CD4-positive, alpha-beta T cell treated with Interferon alpha-2 for 1 hour (primary cell): ENCODE measurements at regions not wholly inside any gene's neighbourhood (a gene's known extent, or its start where the extent isn't known, plus 50 kb on each side); places are given as distances from the start of the nearest gene placed in this dataset.

Source experiments
- DNase-seq, 2 donors: peaks; one replicate each; pipeline ENCODE4 v3.0.0-alpha.2; 2020 to 2022

DNA sequence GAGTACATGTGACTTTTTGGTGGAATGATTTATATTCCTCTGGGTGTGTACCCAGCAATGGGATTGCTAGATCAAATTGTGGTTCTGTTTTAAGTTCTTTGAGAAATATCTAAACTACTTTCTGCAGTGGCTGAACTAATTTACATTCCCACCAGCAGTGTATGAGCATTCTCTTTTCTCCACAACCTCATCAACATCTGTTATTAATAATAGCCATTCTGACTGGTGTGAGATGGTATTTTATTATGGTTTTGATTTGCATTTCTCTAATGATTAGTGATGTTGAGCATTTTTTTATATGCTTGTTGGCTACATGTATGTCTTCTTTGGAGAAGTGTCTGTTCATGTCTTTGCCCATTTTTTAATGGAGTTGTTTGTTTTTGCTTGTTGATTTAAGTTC is 267.4 kb upstream of the NT5C1B start:
- DNase-seq, result no peak

DNA sequence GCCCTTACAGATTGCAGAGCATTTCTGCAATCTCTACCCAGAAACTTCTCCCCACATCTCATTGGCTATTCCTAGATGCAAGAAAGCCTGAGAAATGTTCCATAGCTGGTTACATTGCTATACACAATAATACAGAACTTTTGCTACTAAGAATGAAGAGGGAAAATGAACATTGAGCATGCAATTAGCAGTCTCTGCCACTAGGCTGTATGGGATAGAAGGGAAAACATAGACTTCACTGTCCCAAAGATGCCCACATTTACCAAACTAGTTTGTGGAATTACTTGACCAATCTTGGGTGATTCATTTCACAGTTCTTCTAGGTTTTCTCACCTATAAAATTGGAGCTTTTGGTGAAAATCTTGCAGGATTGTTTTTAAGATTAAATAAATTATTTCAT is 265.7 kb upstream of the NT5C1B start:
- DNase-seq, result no peak

DNA sequence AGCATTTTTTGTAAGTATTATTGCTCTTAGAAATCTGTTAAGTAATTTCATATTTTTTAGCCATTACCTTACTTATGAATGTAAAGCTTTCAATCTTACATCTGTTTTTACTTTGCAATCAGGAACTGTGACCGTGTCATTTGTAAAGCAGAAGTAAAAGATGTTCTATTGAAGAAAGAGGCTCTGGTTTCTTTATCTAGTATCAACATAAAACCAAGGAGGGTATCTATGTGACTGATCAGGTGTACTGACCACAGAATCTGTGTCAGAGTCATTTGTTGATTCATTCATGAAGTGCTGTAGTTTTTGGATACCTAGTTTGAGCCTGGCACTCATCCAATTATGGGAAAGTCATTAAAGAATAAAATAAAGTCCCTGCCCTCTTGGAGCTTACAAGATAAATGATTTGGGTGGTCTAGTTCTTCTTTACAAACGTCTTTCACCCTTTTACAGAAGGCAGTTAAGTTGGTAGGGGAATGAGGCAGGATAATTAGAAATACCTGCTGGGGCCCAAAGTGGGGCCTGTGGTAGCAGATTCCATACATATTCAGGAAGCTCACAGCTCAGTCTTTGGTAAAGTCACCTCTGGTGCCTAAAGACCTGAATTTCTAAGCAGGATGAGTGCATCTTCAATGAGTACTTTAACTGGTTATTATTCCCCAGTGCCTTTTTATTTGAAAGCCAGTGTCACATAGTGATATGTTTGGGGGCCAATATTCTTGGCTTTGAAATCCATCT is 260.6 kb upstream of the NT5C1B start:
- DNase-seq, result no peak

DNA sequence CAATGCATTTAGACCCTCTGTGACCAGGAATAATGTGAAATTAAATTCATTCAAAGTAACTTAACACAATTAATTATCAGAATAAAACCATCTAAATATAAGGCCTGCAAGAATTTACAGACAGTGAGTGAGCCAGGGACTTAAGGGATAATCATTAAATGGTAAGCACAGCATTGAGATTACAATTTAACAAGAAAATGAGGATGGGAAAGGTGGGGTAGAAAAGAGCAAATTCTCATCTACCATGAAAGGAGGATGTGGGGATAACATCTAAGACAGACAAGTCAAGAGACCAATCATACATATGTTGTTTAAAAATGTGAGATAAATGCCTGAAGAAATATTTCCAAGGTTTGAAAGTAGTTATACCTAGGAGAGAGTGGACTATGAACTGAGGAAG is 259.3 kb upstream of the NT5C1B start:
- DNase-seq, result no peak

DNA sequence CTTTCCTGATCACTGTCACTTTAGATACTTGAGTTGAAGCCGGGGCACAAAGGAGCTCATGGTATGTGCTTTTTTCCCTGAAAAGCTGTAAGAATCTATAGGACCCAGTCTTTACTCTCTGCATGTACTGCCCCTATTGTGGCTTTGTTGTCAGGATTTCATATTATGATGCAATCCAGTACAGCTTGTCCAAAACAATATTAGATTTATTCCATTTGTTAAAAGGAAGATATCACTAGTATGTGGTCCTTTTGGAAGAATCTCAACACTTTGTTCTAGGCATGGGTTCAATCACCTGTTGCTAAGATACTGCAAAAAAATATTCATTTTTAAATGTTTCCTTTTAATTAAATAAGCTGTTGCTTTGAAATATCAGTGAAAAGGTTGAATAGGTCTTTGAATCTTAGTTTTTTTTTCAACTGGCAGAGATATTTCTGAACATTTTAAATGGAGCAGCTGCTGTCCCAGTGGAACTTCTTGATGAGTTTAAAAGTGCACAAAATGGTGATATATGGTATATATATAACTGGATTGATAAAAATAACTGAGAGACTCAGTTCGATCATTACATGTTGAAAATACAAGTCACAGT is 256.6 kb upstream of the NT5C1B start:
- no peak for DNase-seq

DNA sequence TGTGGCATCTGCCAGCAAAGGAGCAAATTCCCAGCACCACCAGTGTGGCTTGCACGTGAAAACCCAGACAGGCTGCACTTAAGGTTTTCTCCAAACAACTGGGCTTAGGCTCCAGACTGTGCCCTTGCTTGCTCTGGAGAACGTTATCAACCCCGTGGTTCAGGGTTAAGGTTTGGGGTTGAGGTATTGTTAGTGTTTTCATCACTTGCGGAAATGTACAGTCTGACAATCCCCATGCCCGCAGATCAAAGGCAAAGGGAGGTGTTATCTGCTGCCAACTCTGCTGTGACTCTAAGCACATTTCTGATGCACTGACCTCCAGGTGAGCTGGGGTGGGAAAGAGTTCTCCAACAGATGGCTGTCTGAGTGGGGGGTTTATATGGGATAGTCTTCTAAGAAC is 253.5 kb upstream of the NT5C1B start:
- DNase-seq, result no peak

DNA sequence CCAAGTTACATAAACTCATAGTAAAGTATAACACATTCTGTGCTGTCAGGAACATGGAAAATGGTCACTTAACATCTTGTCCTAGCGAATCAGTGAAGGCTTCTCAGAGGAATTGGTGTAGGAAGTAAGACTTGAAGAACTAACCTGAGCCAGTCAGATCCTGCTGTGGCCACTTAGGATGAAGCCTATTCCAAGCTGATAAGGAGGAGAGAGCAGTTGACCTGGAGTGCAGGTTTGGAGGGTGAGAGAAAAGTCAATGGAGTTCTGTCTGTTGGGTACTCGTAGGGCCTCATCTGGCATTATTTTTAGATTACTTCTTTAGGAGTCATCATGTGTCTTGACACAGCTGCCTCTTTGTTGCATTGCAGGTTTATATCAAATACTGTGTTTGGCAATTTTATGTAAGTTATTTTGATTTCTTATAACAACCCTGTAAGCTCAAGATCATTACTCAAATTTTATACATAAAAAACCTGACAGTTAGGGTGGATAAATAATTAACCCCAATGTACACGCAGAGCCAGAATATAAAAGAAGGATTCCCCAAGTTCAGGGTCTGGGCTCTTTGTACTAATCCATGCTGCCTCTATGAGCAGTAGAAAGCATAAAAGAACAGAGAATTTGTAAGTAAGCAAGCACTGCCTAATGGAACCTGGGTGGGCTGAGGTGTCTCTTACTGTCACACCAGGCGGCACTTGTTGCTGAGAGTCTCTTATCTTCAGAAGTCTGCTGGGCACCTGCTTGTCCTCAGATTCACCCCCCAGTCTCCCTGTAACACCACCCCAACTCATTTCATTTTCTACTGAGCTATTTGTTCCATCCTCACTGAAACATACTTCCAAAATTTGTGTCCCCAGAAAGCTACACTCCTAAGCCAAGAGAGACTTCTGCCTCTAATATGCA is 252.1 kb upstream of the NT5C1B start:
- no peak for DNase-seq

DNA sequence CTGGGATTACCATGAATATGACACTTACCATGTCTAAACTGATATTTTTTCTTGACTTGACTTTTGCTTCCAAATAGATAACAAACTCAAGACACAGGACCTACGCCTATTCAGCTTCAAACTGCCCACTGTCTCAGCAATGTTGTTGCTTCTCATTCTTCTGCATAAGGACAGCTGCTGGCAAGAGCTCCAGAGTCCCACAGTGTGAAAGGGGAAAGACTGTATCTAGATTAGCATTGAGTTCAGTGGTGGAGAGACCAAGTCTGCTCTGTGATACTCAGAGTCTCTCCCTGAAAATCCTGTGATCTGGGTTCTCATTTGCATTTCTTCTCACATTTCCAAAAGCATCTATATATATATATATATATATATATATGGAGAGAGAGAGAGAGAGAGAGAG is 247.9 kb upstream of the NT5C1B start:
- DNase-seq, result no peak

DNA sequence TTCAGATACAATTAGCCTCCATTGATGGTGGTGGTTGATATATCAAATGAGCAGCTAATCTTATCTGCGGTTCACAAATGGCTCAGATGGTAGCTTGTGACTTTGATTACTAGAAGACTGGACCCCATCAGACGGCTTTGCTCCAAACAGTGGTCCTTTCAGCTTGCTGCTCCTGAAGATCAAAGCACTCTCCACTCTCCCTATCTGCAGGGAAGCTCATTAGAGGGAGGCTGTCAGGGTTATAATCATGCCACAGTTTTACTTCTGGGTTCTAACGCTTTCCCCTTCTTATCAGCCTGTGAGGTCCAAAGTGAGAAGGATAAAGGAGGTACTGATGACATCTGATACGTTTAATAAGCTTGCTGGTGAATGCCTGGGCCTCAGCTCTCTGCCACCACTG is 247.1 kb upstream of the NT5C1B start:
- no peak for DNase-seq

DNA sequence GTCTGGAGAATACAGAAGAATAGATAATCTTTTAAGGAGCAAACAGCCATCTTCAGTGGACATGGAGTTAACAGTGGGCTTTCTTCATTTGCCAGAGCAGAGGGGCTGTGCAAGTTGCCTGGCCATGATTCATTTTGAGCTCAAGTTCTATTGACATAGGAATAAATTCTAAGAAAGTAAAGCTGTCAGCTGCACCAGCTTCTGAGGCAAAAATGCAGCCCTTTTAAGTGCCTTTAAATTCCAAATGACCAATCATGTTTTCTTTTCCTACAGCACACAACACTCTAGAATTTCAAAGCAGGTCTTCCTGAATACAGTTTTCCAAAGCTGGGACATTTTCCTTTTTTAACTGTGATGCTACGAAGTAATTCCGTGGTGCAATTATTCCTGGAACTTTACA is 246.4 kb upstream of the NT5C1B start:
- DNase-seq, result no peak

DNA sequence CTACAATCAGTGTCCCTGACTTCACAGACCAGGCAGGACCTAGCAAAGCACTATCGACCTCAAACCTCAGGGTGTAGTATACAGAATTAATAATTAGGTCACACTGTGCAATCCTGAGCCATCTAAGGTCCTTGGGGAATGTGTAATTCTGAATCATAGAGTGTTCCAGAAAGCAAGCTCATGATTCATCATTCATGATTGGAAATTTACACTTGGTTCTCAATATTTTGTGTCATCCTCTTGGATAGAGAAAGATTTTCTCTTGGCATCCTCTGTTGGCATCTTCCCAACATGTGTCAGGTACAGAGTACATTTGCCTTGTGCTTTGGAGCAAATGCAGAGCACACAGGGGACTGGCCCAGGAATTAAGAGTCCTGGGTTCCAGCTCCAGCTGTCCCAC is 245.0 kb upstream of the NT5C1B start:
- DNase-seq, result no peak

DNA sequence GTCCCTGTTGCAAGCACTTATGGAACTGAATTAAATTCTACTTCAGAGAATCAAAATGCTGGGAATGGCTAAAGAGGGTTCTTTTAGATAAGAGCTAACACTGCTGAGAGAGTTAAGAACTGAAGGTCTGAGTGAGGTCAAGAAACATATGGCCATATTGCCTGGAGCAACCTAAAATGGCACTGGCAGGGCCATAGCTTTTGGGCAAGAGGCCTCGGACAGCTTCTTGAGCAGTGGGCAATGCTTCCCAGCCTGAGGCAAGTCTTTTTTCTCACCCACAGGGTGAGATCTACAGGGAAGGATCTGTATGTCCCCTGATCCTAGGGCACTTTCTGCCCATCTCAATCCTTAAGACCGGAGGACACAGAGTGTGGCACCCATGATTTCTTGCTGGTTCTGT is 244.6 kb upstream of the NT5C1B start:
- no peak for DNase-seq

DNA sequence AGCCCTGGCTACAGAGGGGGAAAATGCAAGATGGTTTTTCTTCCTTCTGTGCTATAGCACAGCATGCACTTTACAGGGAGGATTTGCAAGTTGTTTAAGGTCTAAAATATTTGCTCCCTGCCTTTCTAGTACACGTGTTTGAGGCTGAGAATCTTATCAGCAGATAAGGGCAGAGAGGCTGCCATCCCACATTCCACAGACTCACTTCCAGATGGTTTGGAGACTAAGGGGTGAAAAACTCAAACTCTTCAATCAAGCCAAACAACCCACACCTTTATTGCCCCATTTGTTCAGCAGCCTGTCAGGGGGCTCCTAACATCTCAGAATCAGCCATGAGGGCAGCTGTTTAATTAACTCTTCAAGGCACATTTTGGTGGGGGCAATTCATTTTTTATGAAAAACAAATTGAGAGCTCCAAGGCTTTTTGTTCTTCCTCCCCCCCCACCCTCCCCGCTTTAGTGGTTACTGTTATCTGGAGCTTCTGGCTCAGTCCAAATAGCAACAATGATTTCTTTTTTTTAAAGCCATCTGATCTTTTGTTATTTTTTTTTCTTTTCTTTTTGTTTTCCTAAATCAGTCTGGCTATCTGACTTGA is 242.6 kb upstream of the NT5C1B start:
- DNase-seq, result no peak

DNA sequence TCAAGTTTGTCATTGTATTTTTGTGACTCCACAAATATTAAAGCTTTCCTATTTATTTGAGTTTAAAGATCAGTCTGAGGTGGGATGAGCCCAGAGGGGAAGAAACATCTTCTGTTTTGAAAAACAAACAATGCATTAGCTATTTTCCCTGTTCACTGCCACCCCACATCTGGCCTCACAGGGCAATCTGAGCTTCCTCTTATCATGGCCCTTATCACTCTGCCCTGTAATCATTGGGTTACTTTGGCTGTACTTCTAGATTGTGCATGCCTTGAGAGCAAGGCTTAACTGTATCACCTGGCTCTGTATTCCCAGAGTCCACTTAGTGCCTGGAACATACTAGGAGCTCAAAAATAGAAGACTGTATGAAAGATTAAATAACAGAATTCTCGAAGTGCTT is 241.6 kb upstream of the NT5C1B start:
- no peak for DNase-seq

DNA sequence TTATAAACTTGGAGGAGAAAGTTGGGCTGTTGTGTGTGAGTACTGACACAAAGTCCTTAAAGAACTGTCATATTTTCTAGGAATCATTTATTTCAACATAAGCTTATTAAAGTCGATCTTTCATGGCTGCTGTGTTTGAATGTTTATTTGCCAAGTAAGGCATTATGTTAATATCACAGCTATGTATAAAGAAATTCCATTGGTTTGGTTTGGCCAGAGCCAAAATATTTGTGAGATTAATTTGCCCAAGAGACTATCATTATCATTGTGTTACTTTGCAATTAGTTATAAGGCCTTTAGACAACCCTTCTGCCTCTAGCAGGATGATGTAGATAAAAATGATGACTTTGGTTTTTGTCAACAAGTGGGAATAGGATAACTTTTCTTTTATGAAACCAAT is 240.6 kb upstream of the NT5C1B start:
- no peak for DNase-seq

DNA sequence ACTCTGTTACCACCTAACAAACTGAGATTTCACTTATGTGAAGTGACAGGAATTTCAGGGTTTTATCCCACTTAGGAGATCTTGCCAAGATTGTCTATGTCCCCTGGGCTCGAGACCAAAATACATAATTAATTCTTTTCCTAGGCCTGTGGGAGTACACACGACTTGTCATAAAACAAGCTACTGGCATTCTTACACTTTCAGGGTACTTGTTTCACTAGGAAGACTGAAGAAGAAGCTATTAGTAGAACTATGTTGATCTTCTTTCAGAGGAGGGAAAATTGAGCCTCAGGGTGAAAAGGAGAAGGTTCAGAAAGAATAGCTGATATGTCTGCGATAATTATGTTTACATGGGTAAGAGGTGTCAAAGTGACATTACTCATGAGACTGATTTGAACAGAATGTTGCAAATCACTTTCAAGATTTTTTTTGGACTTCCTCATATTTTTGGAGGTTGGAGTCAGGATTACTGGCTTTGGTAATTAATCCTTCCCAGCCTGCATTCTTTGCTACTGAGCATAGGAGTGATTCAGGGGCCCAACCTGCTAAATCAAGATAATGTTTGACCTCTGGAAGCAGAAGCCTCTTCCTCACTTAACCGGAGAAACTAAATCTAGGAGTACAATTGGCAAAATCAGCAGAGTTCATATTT is 240.0 kb upstream of the NT5C1B start:
- DNase-seq, result no peak

DNA sequence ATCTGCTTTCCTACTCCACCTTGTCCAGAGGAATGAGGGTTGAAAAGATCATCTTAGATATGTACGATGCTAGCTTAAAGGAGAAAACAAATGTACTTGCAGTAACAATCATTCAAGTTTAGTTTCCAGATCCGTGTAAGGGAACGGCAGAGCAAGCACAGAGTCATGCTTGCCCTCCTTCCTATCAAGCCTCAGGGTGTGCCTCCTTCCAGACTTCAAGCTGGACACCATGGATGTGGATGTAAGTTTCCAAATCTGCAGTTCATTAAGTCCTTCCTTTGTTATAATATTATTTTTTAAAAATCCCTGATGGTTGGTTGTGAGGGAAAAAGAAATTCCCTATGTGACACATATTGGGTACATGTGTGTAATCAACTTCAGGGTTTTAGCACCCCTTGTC is 238.9 kb upstream of the NT5C1B start:
- DNase-seq, result no peak

DNA sequence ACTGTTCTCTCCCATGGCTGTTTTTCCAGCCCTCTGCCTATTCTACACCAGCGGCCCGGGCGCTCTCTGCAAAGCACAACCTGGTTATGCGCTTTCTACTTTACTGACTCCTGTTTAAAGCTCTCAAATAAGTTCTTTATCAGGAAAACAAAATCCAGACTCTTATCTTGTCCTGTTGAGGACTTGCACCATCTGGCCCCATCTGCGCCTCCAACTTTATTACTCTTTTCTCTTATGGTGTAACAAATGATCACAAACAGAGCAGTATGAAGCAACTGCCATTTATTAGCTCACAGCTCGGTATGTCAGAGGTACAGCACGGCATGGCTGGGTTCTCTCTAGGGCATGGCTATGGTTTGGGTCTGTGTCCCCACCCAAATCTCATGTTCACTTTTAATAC is 236.5 kb upstream of the NT5C1B start:
- DNase-seq, result no peak

DNA sequence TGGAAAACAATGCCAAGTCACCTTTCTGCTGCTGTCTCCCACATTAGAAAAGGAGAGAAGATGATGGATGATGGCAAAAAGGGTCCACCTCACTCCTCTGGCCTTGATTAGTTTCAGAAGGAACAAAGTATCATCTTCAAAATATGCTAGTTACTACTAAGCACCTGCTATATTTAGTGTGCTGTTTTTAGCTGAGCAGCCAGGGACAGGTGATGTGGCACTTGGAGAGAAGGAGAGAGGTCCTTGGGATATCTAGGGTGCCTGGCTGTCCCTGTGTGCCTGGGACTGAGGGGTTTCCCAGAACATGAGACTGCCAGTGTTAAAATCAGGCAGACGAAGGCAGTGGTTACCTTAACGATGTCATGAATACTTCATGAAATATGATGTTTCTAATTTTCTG is 235.5 kb upstream of the NT5C1B start:
- no peak for DNase-seq

DNA sequence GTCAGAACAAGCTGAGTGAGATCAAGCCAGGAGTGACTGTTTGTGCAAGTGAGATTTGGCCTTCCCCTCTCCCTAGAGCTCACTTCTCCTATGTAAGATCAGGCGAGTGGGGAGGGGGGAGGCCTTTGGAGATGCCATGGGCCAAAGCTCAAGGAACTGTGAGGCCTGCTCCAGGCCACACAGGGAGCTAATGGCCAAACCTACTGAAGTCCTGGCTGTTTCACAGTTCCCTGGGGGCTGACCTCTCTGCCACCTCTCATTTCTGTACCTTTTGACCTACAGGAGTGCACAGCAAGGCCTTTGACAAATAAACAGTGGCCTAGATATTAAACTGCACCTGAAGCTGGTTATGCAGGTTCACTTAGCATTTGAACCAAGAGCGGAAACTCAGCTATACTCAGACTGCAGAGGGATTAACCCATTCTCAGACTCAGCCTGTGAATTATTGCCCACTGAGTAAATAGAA is 235.0 kb upstream of the NT5C1B start:
- DNase-seq, result no peak

DNA sequence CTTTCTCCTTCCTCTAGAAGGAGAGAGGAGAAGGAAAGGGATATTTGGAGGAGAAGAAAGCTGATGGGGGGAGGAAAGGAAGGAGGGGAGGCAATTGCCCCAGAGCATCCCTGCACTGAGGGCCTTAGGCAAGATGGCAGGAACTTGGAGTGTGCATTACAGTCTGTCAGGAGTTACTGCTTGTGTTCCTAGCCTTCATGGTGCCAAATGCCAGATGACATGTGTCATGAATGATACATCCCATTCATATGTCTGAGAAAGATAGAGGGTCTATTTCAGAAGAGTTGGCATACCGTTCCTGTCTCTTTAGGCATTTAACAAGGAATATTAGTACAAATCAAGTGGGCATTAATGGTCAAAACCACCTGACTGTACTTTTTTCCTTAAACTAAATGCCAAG is 232.1 kb upstream of the NT5C1B start:
- no peak for DNase-seq

DNA sequence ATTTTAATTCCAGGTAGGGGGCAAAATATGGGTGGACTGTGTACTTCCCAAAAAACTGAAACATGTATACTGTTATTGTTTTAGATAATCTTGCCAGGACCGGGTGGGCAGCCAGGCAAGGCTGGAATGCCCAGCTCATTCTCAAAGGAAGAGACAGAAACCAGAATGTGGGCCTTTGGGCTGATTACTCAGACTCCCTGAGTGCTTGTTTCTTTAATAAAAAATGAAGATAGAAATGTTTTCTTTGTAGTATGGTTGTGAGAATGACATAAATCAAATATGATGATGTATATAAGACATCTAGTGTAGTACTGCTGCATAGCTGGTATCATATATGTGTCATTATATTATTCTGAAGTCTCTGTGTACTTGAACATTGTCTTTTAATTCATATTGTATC is 231.6 kb upstream of the NT5C1B start:
- DNase-seq, result no peak

DNA sequence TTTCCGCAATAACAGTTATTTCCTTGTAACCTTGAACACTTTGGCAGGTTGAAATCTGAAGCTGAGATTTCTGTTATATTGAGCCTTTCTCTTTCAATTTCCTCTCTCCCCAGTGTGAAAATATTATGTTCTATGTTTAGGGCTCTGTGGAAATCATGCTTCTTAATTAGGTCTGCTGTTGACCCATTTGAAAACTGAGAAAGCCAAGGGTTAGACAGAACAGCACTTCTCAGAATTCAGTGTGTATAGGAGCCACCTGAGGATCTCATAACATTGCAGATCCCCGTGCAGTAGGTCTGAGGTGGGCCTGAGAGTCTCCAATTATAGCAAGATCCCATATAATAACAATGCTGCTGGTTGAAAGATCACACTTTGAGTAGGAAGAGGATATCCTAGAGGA is 230.2 kb upstream of the NT5C1B start:
- DNase-seq, result no peak
